Thoracic aorta (tissue), 2 donors: ENCODE measurements at regions not wholly inside any gene's neighbourhood (a gene's known extent, or its start where the extent isn't known, plus 50 kb on each side); places are given as distances from the start of the nearest gene placed in this dataset.

Source experiments
- ATAC-seq: fragments of 150-250 bp; one replicate; pipeline ENCODE4 v1.8.0; 2017; ENCODE audit warnings: low read depth; ENCODE audit not compliant: insufficient number of reproducible peaks, low FRiP score
- DNase-seq: peaks from one replicate; pipeline ENCODE4 v3.0.0-alpha.2; 2020; ENCODE audit warnings: low spot score
- H3K27ac ChIP-seq, 2 donors: fragments of 200-600 bp; sonication (generic); 1 replicate in 1 of 2; 2 replicates in 1 of 2; pipeline ENCODE4 v1.5.1; 2016; ENCODE audit warnings: mild to moderate bottlenecking in 2 of 2, moderate library complexity in 2 of 2
- H3K27me3 ChIP-seq: fragments of 200-600 bp; sonication (generic); replicated peaks from 2 replicates; pipeline ENCODE4 v1.6.0; 2016; ENCODE audit warnings: mild to moderate bottlenecking; ENCODE audit not compliant: insufficient read depth
- H3K36me3 ChIP-seq: fragments of 200-600 bp; sonication (generic); one replicate; pipeline ENCODE4 v1.5.1; 2016
- H3K4me1 ChIP-seq, 2 donors: fragments of 200-600 bp; sonication (generic); 1 replicate in 1 of 2; 2 replicates in 1 of 2; pipeline versions ENCODE4 v1.5.1 to v1.6.0; 2016; ENCODE audit warnings: low read depth in 2 of 2, mild to moderate bottlenecking in 1 of 2; ENCODE audit not compliant: control insufficient read depth in 1 of 2
- H3K4me3 ChIP-seq: fragments of 200-600 bp; sonication (generic); 2 replicates; pipeline ENCODE4 v1.5.1; 2016; ENCODE audit warnings: mild to moderate bottlenecking
- H3K9me3 ChIP-seq: fragments of 200-600 bp; sonication (generic); 2 replicates; pipeline ENCODE4 v1.5.1; 2016
- CTCF ChIP-seq: fragments of 200-600 bp; sonication (generic); IDR thresholded peaks from one replicate; pipeline ENCODE4 v1.5.1; 2019; ENCODE audit warnings: antibody characterized with exemption

GRCh38 chr11:133601641-133602040 lies 69.3 kb upstream of the OPCML start:
- H3K36me3 ChIP-seq: no peaks in the 10 kb centered on the region
- TF ChIP-seq CTCF: no peak
- ATAC-seq (no peak), DNase-seq (no peak)
- no peak overlapping the region for H3K27ac ChIP-seq
- H3K9me3 ChIP-seq: no peaks in the 10 kb centered on the region
- no peaks in the 10 kb centered on the region for H3K27me3 ChIP-seq
- H3K4me3 ChIP-seq: no peak overlapping the region
- H3K4me1 ChIP-seq: no peaks in the 10 kb centered on the region

GRCh38 chr11:133600786-133601185 lies 68.5 kb upstream of the OPCML start:
- DNase-seq (no peak), ATAC-seq (no peak)
- Histone ChIP-seq H3K27me3 (no peaks in the 10 kb centered on the region), H3K4me1 (no peaks in the 10 kb centered on the region), H3K9me3 (no peaks in the 10 kb centered on the region), H3K36me3 (no peaks in the 10 kb centered on the region), H3K27ac (no peak overlapping the region), H3K4me3 (no peak overlapping the region)
- TF ChIP-seq CTCF: no peak

GRCh38 chr11:133600306-133600705 lies 68.0 kb upstream of the OPCML start:
- no peak for ATAC-seq
- no peaks in the 10 kb centered on the region for H3K9me3 ChIP-seq
- H3K36me3 ChIP-seq: no peaks in the 10 kb centered on the region
- TF ChIP-seq CTCF: no peak
- no peak for DNase-seq
- no peak overlapping the region for H3K4me3 ChIP-seq
- no peaks in the 10 kb centered on the region for H3K27me3 ChIP-seq
- no peak overlapping the region for H3K27ac ChIP-seq
- H3K4me1 ChIP-seq: no peaks in the 10 kb centered on the region

- H3K27ac ChIP-seq: no peak overlapping the region
- no peaks in the 10 kb centered on the region for H3K9me3 ChIP-seq
- ATAC-seq: no peak
- H3K36me3 ChIP-seq: no peaks in the 10 kb centered on the region
- H3K4me3 ChIP-seq: no peak overlapping the region
- TF ChIP-seq CTCF: no peak
- no peaks in the 10 kb centered on the region for H3K27me3 ChIP-seq
- no peaks in the 10 kb centered on the region for H3K4me1 ChIP-seq
- no peak for DNase-seq
These were observed 66.6 kb upstream of the OPCML start for GRCh38 chr11:133598906-133599305.

- no peak for TF ChIP-seq CTCF
- no peak for DNase-seq
- H3K4me3 ChIP-seq: no peak overlapping the region
- ATAC-seq: no peak
- no peaks in the 10 kb centered on the region for H3K36me3 ChIP-seq
- H3K27me3 ChIP-seq: no peaks in the 10 kb centered on the region
- H3K4me1 ChIP-seq: no peaks in the 10 kb centered on the region
- H3K9me3 ChIP-seq: no peaks in the 10 kb centered on the region
- H3K27ac ChIP-seq: no peak overlapping the region
These were observed 64.9 kb upstream of the OPCML start for GRCh38 chr11:133597236-133597635.
